ENCODE measurements at regions not wholly inside any gene's neighbourhood (a gene's known extent, or its start where the extent isn't known, plus 50 kb on each side); places are given as distances from the start of the nearest gene placed in this dataset.
"Not testable (repeated sequence)": the region's sequence is repeated elsewhere in the genome, so short reads cannot be mapped to it uniquely, and the experiment has no call there.

DNA sequence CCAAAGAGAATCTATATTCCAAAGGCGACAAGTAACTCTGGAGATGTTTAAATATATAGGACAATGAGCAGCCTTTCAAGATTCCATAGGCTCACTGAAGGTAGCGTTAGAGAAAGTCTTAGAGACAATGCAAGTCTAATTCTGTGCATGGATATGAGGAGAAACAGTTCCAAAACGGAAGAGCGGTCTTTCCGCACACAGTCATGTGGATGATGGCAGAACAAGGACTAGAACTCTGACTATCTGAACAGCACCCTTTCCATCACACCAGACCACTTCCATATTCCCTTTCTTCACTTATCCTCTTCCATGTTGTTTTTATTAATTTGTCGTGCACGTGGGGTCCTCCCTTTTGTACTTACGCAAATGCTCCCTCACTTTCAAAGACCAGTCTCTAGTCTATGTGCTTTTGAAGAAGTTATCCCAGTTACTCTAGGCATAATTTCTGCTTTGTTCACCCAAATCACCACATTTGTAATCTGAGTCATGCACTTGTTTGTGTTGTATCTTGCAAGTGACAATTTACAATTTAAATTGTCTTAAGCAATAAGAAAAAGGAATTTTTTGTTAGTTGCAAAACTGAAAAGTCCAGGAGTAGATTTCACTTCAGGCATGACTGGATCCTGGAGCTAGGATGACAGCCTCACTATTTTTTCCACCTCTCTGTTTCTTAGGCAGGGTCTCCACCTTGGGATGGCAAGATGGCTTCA is 116.0 kb upstream of the ADRA1B start:
- no peak for DNase-seq (ENCODE audit: low read depth in 4 of 4, low spot score in 2 of 4)

DNA sequence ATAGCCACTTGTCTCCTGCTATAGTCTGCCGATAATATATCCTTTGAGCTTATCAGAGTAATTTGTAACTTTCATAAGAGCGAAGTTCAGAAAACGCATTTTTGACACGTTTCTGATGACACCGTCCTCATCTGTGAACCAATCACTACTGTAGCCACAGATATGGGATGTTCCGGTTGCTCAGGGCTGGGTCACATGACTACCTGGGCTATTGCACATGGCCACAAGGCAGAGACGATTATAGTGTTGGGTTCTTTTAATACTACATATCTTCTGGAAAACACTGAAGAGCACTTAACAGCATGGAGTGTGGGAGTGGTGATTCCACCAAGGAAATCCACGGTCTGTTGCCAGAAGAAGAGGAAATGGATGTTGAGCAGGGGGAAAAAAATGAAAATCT is 115.0 kb upstream of the ADRA1B start:
- DNase-seq (ENCODE audit: low read depth in 4 of 4, low spot score in 2 of 4), result no peak

DNA sequence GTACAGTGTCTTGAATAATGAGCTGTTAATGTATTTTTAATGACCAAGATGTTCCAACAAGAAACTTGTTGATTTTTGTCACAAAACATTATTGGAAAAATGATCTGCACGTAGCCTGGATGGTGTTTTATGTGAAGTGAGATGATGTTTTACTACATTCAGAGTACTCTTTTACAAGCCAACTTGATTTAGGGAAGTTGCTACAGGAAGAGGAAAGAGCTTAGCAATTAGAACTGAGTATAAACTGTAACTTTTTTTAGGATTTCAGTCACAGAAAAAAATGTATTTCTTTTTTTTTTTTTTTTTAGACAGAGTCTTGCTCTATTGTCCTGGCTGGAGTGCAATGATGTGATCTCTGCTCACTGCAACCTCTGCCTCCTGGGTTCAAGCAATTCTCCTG is 113.6 kb upstream of the ADRA1B start:
- DNase-seq (ENCODE audit: low read depth in 4 of 4, low spot score in 2 of 4), result no peak

DNA sequence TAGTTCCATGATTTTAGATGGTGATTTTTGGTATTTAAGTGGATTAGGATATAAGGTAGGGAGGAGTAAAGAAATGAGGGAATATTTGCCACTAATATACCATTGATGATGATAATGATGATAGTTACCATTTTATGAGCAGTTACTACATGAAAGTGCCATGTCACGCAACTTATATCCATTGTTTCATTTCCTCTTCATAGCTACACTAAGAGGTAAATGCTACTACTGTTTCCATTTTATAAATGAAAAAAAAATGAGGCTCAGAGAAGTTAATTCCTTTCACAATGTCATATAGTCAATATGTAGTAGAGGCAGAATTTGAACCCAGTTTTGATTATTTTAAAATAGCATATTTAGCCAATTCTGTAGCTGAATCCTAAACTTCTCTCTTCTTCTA is 112.2 kb upstream of the ADRA1B start:
- no peak for DNase-seq (ENCODE audit: low read depth in 4 of 4, low spot score in 2 of 4)

DNA sequence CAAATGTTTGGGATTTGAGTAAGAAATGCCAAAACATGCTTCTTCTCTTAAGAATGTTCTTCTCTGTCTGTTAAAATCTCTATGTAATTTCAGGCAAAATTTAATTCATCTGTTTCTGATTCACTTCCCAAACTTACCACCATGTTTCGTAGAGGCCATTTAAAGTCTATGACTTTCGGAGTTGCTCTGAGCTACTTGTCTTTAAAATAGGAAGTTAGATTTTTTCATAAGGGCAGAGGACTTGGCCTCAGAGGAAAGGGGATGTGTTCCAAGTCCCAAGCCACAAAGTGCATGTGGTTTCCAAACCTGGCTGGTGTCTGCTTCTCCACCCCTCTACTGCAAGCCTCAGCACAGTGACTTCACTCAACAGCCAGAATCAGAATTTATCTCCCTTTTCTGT is 111.3 kb upstream of the ADRA1B start:
- no peak for DNase-seq (ENCODE audit: low read depth in 4 of 4, low spot score in 2 of 4)

DNA sequence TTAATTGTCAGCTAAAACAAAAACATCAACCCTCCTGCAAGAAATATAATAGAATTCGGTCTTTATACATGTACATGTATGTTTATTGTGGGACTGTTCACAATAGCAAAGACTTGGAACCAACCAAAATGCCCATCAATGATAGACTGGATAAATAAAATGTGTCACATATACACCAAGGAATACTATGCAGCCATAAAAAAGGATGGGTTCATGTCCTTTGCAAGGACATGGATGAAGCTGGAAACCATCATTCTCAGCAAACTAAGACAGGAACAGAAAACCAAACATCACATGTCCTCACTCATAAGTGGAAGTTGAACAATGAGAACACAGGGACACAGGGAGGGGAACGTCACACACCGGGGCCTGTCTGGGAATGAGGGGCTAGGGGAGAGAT is 109.1 kb upstream of the ADRA1B start:
- not testable (repeated sequence) for DNase-seq (ENCODE audit: low read depth in 4 of 4, low spot score in 2 of 4)

DNA sequence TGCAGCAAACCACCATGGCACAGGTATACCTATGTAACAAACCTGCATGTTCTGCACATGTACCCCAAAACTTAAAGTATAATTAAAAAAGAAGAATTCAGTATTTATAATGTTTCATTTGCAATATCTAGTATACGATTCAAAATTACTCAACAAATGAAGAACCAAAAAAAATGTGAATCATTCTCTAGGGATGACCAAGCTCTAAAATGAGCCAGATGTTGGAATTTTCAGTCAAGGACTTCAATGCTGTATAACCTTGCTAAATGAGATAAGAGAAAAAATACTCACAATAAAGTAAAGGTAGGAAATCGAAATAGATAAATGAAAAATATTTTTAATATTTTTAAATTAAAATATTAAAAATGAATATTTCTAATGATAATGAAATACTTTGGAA is 108.7 kb upstream of the ADRA1B start:
- no peak for DNase-seq (ENCODE audit: low read depth in 4 of 4, low spot score in 2 of 4)

DNA sequence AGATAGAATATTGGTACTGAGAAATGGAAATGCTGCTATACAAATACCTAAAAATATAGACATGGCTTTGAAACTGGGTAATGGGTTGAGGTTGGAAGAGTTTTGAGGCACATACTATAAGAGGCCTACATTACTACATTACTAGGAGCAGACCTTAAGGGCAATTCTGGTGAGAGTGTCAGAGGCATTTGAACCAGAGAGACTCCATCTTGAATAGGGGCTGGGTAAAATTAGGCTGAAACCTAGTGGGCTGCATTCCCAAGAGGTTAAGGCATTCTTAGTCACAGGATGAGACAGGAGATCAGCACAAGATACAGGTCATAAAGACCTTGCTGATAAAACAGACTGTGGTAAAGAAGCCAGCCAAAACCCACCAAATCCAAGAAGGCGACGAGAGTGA is 104.6 kb upstream of the ADRA1B start:
- no peak for DNase-seq (ENCODE audit: low read depth in 4 of 4, low spot score in 2 of 4)

DNA sequence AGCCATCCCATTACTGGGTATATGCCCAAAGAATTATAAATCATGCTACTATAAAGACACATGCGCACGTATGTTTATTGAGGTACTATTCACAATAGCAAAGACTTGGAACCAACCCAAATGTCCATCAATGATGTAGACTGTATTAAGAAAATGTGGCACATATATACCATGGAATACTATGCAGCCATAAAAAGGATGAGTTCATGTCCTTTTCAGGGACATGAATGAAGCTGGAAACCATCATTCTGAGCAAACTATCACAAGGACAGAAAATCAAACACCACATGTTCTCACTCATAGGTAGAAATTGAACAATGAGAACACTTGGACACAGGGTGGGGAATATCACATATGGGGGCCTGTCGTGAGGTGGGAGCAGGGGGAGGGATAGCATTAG is 103.5 kb upstream of the ADRA1B start:
- not testable (repeated sequence) for DNase-seq (ENCODE audit: low read depth in 4 of 4, low spot score in 2 of 4)

DNA sequence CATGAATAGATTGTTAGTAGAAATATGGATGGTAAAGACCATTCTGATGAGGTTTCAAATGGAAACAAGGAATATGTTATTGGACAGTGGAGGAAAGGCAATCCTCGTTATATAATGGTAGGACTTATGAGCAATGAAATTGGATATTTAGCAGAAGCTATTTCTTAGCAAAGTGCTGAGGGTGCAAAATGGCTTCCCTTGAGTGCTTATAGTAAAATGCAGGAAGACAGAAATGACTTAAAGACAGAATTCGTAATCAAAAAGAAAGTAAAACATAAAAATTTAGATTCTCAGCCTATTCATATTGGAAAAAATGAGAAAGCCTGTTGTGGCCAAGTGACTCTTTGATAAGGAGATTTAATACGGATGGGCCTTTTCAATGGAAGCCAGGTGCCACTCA is 102.1 kb upstream of the ADRA1B start:
- no peak for DNase-seq (ENCODE audit: low read depth in 4 of 4, low spot score in 2 of 4)

DNA sequence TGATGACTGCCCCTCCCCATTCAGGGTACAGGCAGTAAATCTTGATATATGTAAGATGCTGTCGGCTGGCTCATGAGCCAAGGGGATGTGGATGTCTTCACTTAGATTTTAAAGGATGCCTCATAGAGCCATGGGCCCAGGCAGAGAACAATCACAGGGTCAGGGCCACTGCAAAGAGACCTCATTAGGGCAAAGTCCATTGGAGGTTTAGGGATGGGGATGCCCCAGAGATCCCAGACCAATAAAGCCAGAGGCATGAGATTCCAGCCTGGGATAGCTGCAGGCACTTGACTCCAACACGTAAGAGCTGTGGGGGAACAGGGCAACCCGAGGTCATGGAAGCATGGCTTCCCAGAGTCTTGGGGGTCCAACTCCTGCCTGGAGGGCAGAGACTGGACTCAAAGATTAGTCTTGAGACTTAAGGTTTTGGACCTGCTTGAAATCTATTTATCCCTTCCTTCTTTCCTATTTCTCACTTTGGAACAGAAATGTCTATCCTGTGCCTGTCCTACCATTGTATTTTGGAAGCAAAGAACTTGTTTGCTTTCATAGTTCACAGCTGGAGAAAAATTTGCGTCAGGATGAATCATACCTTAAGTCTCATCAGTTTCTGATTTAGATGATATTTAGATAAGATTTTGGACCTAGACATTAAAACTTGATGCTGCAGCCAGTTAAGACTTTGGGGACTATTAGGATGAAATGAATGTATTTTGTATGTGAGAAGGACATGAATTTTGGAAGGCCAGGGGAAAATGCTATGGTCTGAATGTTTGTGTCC is 101.3 kb upstream of the ADRA1B start:
- no peak for DNase-seq (ENCODE audit: low read depth in 4 of 4, low spot score in 2 of 4)

DNA sequence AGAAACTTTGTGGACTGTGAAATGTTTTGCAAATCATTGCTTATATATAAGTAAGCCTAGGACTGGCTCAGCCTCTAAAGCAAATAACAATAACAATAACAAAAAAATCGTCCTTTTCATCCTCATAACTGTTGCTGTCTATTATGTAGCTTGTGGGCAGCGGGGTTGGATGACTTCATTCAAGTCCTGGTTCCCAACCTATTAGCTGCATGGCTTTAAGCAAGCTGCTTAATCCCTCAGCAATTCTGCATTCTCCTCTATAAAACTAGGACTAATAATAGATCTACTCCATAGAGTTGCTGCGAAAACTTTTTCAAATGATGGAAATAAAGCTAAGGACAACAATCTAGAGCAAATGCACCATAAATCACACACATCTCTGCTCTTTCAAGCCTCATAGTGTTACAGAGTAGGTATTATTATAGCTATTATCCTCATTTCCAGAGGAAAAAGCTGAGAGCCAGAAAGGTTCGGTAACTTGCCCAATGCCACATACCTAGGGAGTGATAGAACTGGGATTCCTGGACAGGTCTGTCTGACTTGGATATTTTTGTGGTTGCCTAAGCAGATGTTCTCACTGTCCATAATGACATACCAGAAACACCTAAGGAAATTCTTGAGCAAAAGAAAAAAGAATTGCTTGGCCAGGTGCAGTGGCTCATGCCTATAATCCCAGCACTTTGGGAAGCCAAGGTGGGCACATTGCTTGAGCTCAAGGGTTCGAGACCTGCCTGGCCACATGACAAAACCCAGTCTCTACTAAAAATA is 98.8 kb upstream of the ADRA1B start:
- DNase-seq (ENCODE audit: low read depth in 4 of 4, low spot score in 2 of 4), result no peak

DNA sequence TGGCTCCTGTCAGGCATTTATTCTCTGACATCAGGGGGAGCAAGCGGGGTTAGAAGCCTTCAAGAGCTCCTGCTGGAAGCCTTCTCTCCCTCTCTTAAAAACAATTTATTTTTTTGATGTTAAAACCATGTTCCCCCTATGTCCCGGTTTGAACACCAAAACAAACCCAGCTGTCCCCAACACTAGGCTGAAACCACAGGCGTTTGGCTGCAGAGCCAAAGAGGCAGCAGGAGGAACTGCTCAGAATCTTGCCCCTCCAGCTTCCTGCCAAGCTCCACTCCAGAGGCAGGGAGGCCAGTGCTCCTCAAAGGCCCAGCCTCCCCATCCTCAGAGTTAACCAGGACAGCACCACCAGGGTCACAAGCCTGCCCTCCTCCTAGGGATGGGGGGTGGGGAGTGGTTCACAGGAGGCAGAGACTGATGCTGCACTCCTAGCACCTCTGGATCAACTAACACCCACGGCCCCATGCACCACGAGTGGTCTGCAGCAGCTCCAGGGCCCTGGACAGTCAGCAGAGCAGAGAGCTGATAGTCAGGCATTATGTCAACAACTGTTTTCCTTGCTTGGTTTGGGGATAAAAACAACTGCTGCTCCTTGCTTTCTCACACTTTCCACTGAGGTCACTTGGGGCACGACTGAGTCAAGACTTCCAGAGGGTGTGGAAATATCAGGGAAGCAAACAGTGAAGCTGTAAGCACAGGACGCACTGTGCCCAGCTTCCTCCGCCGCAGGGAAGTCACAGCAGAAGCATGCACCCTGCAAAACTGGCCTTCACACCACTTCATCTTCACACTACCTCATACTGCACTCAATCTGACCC is 96.5 kb upstream of the ADRA1B start:
- peak; percentile 31 to 70 (median 50) for DNase-seq (ENCODE audit: low read depth in 4 of 4, low spot score in 2 of 4)

DNA sequence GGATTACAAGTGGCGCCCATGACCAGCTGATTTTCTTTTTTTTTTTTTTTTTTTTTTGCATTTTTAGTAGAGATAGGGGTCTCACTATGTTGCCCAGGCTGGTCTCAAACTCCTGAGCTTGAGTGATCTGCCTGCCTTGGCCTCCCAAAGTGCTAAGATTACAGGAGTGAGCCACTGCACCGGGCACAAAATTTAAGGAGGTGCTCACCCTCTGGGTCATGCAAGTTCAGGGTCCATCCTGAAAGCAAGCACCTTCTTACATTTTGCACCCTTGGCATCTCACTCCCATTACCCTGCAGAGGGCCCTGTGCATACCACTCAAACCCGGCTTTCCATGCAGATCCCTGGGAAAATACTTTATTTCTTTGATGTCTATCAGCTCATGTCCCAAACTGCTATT is 95.6 kb upstream of the ADRA1B start:
- DNase-seq (ENCODE audit: low read depth in 4 of 4, low spot score in 2 of 4), result no peak

DNA sequence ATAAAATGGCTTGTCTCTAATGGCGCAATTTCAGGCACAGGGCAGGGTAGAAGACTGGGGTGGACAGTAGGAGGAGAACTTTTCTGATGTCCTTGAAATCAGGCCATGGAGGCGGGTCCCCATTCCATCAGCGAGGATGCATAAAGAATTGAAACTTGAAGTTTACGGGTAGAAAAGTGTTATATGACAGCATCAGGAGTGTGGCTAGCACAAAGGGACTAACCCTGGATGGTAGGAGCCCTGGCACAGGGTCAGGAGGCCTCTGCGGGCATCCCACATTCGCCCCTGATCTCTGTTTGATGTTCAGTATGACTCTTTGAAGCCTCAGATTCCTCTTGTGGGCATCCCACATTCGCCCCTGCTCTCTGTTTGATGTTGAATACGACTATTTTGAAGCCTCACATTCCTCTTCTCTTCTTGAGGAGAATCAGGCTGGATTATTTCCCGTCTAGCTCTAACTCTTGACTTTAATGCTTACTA is 94.8 kb upstream of the ADRA1B start:
- no peak for DNase-seq (ENCODE audit: low read depth in 4 of 4, low spot score in 2 of 4)

DNA sequence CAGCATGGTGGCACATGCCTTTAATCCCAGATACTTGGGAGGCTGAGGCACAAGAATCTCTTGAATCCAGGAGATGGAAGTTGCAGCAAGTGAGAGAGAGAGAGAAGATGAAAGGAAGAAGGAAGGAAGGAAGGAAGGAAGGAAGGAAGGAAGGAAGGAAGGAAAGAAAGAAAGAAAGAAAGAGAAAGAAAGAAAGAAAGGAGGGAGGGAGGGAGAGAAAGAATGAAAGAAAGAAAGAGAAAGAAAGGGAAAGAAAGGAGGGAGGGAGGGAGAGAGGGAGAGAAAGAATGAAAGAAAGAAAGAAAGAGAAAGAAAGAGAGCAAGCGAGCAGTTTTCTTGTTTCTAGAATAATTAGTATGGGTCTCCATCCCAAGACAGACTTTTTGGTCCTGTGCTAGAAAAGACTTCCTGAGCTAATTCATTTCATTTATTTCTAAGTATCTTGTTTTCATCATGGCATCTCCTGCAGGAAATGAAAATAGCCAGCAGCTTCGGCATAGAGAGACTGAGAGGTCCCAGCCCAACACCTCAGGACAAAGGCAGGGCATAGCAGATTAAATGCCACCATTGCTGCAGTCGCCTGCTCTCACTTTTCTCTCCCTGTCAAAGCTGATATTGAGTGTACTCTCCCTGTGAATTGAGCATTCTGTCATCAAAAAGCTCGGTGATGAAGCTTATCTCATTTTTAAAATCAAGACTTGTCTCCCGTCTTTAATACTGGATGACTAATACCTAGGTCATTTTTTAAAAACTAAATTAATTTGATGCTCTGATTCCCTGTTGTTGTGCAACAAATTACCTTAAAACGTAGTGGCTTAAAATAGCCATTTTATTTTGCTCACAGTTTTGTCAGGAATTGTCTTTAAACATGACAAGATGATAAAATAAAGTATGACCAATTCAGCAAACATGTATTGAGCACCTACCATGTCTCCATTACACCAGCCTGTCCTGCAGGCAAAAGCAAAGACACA is 91.8 kb upstream of the ADRA1B start:
- no peak for DNase-seq (ENCODE audit: low read depth in 4 of 4, low spot score in 2 of 4)

DNA sequence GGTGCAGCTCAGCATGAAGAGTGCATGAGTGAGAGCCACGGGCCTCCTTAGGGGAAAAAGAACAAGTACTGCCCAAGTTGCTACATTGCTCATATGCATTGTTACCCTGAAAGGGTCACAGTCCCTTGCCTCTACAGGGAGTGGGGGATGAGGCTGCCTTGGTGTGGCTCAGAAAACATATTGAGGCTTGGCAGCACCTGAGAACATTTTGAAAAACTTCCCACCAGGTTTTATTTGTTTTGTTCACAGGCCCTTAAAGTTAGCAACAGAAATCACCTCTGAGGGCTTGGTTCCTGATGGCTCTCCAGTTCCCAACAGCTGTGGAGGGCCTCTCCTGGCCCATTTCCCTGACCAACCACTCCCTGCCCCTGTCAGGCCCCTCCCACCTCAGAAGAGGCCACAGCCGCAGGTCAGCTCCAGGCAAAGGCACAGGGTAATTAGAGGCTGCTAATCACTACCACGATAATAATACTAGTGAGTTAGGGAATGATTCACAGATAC is 90.7 kb upstream of the ADRA1B start:
- no peak for DNase-seq (ENCODE audit: low read depth in 4 of 4, low spot score in 2 of 4)

DNA sequence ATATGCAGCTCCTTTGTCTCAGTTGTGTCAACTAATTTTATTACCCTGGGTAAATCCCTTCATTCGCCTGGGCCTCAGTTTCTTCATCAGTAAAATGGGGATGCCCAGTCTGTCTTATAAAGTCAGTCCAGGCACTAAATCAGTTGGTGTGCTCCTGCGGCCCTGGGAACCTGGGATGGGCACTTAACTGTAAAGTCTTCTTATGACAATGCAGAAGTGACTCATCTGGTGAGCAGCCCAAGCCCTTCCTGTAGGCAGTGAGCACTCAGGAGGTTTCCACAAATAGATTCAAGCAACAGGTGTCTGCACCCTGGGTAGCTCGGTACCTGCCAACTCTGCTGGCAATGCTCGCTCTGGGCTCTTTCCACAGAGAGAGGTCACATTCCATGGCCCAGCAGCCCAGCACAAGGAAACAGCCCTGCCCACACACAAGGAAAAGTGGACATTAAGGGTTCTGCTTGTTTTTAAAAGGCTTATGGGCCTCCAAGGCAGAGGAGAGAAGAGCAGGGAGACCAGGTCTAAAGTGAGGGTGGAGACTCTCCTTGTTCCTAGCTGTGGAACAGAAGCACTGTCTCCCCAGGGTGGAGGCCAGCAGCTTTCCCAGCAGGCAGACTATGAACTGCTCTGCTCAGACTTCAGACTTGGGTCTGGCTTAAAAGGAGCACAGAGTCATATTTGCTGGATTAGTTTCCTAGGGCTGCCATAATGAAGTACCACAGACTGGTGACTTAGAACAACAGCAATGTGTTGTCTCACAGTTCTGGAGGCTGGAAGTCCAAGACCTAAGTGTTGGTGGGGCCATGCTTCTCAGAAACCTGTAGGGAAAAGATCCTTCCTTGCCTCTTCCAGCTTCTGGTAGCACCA is 89.7 kb upstream of the ADRA1B start:
- DNase-seq (ENCODE audit: low read depth in 4 of 4, low spot score in 2 of 4), result no peak

Data from left renal cortex interstitium (tissue), 4 donors.